Suprapubic skin (tissue), 4 donors: ENCODE measurements at regions not wholly inside any gene's neighbourhood (a gene's known extent, or its start where the extent isn't known, plus 50 kb on each side); places are given as distances from the start of the nearest gene placed in this dataset.

Experiments used
- DNase-seq, 2 donors: peaks; one replicate each; pipeline ENCODE4 v3.0.0-alpha.2; 2019; ENCODE audit warnings: low spot score in 2 of 2
- H3K27ac ChIP-seq: fragments of 200-600 bp; sonication (generic); one replicate; pipeline ENCODE4 v1.5.1; 2019
- H3K27me3 ChIP-seq: fragments of 200-600 bp; sonication (generic); one replicate; pipeline ENCODE4 v1.5.1; 2019
- H3K36me3 ChIP-seq: fragments of 200-600 bp; sonication (generic); one replicate; pipeline ENCODE4 v1.5.1; 2019
- H3K4me1 ChIP-seq: fragments of 200-600 bp; sonication (generic); one replicate; pipeline ENCODE4 v1.5.1; 2019
- H3K4me3 ChIP-seq: fragments of 200-600 bp; sonication (generic); one replicate; pipeline ENCODE4 v1.5.1; 2019; ENCODE audit warnings: mild to moderate bottlenecking
- H3K9me3 ChIP-seq: fragments of 200-600 bp; sonication (generic); one replicate; pipeline ENCODE4 v1.5.1; 2019
- EP300 ChIP-seq: sonication (generic); formaldehyde crosslinking; IDR thresholded peaks from one replicate; pipeline ENCODE4 v1.6.1; 2017; ENCODE audit warnings: antibody characterized with exemption
- POLR2A ChIP-seq, 2 donors: fragments of 450-650 bp; IDR thresholded peaks; one replicate each; pipeline ENCODE4 v1.6.1; 2017; ENCODE audit warnings: antibody characterized with exemption in 2 of 2, mild to moderate bottlenecking in 2 of 2, moderate library complexity in 2 of 2
- POLR2AphosphoS5 ChIP-seq, 3 donors: sonication (generic); formaldehyde crosslinking; IDR thresholded peaks; one replicate each; pipeline ENCODE4 v1.6.1; 2017; ENCODE audit warnings: antibody characterized with exemption in 3 of 3
- WGBS: methylation state at CpG from one replicate; pipeline ENCODE4 v1.1.5; 2018; 5-methylcytosine and 5-hydroxymethylcytosine counted together
- TF ChIP-seq, protein P1 (sequence below), 2 donors: fragments of 200-600 bp in 1 of 2; fragments of 450-650 bp in 1 of 2; sonication (generic) in 1 of 2; IDR thresholded peaks; one replicate each; pipeline ENCODE4 v1.5.1; 2016 to 2019; ENCODE audit warnings: antibody characterized with exemption in 2 of 2, mild to moderate bottlenecking in 1 of 2, moderate library complexity in 1 of 2

GRCh38 chr4:31325300-31325699 is 605.1 kb downstream of the PCDH7 start:
- no peaks in the 10 kb centered on the region for H3K4me1 ChIP-seq
- H3K27me3 ChIP-seq: no peaks in the 10 kb centered on the region
- H3K27ac ChIP-seq: no peak overlapping the region
- H3K9me3 ChIP-seq: no peaks in the 10 kb centered on the region
- TF ChIP-seq EP300: no peak
- TF ChIP-seq, protein P1, sequence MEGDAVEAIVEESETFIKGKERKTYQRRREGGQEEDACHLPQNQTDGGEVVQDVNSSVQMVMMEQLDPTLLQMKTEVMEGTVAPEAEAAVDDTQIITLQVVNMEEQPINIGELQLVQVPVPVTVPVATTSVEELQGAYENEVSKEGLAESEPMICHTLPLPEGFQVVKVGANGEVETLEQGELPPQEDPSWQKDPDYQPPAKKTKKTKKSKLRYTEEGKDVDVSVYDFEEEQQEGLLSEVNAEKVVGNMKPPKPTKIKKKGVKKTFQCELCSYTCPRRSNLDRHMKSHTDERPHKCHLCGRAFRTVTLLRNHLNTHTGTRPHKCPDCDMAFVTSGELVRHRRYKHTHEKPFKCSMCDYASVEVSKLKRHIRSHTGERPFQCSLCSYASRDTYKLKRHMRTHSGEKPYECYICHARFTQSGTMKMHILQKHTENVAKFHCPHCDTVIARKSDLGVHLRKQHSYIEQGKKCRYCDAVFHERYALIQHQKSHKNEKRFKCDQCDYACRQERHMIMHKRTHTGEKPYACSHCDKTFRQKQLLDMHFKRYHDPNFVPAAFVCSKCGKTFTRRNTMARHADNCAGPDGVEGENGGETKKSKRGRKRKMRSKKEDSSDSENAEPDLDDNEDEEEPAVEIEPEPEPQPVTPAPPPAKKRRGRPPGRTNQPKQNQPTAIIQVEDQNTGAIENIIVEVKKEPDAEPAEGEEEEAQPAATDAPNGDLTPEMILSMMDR (IDR thresholded peaks at IDR 0.05): no peak
- TF ChIP-seq POLR2AphosphoS5 (IDR thresholded peaks at IDR 0.05): no peak
- no peak for TF ChIP-seq POLR2A (IDR thresholded peaks at IDR 0.05)
- no peak for DNase-seq
- H3K4me3 ChIP-seq: no peak overlapping the region
- H3K36me3 ChIP-seq: no peaks in the 10 kb centered on the region
- WGBS: 81% methylated on average over 1 of the region's 1 CpG

DNA sequence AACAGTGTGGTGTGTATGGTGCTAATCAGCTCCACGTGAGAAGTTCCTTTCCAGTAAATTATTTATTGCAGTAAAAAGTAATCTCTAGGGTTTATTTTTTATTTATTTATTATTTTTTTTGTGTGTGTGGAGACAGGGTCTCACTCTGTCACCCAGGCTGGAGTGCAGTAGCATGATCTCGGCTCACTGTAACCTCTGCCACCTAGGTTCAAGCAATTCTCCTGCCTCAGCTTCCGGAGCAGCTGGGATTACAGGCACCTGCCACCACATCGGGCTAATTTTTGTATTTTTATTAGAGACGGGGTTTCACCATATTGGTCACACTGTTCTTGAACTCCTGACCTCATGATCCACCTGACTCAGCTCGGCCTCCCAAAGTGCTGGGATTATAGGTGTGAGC is 606.9 kb downstream of the PCDH7 start:
- H3K9me3 ChIP-seq: no peaks in the 10 kb centered on the region
- H3K36me3 ChIP-seq: no peaks in the 10 kb centered on the region
- no peaks in the 10 kb centered on the region for H3K4me1 ChIP-seq
- H3K27me3 ChIP-seq: no peaks in the 10 kb centered on the region
- no peak overlapping the region for H3K4me3 ChIP-seq
- TF ChIP-seq, protein P1 (IDR thresholded peaks at IDR 0.05): no peak
- TF ChIP-seq POLR2AphosphoS5 (IDR thresholded peaks at IDR 0.05) (no peak), POLR2A (IDR thresholded peaks at IDR 0.05) (no peak), EP300 (no peak)
- WGBS: 92% methylated on average over 6 of the region's 6 CpGs
- DNase-seq: no peak
- no peak overlapping the region for H3K27ac ChIP-seq

DNA sequence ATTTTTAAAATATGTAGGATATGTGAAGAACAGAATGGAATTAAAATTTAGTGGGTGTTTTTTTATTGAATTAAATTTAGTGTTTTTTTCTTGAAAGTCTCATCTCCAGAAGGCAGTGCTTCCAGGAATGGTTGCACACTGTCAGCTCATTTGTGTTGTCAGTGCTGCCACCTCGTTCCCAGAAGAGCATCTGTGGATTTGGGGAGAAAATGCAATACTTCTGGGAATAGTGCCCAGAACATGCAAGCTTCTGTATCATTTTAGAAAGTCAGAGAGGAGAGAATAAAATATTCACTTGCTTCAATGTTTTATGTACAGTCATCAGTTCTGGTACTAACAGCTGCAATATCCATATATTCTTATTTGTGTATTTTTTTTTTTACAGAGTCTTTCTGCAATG is 608.8 kb downstream of the PCDH7 start:
- TF ChIP-seq, protein P1 (IDR thresholded peaks at IDR 0.05): no peak
- TF ChIP-seq EP300 (no peak), POLR2A (IDR thresholded peaks at IDR 0.05) (no peak), POLR2AphosphoS5 (IDR thresholded peaks at IDR 0.05) (no peak)
- Histone ChIP-seq H3K4me3 (no peak overlapping the region), H3K36me3 (no peaks in the 10 kb centered on the region), H3K27me3 (no peaks in the 10 kb centered on the region), H3K9me3 (no peaks in the 10 kb centered on the region), H3K4me1 (no peaks in the 10 kb centered on the region), H3K27ac (no peak overlapping the region)
- DNase-seq: no peak
- 39% methylated on average over 1 of the region's 1 CpG for WGBS

GRCh38 chr4:31334086-31334910 is 614.1 kb downstream of the PCDH7 start:
- no peak overlapping the region for H3K4me3 ChIP-seq
- DNase-seq: no peak
- TF ChIP-seq EP300 (no peak), POLR2A (IDR thresholded peaks at IDR 0.05) (no peak)
- no peaks in the 10 kb centered on the region for H3K36me3 ChIP-seq
- H3K27ac ChIP-seq: no peak overlapping the region
- no peaks in the 10 kb centered on the region for H3K4me1 ChIP-seq
- no peaks in the 10 kb centered on the region for H3K9me3 ChIP-seq
- 59% methylated on average over 2 of the region's 2 CpGs for WGBS
- H3K27me3 ChIP-seq: no peaks in the 10 kb centered on the region

DNA sequence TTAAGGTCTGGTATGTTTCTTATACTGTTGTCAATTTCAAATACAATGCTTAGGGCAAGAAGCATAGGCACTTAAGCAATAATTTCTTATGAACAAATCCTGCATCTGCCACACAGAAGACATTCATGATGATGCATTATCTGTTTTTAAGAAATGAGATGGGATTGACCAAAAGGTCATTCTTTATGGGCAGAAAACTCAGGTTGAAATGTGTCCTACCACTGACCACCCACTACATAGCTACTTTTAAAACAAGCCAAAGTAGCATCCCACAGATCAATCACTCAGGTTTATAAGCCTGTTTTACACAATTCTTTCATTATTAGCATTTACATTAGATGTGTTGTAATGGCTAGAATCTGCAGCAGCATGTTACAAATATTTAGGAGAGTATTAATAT is 617.8 kb downstream of the PCDH7 start:
- Histone ChIP-seq H3K27me3 (no peaks in the 10 kb centered on the region), H3K36me3 (no peaks in the 10 kb centered on the region), H3K4me3 (no peak overlapping the region), H3K27ac (no peak overlapping the region), H3K4me1 (no peaks in the 10 kb centered on the region), H3K9me3 (no peaks in the 10 kb centered on the region)
- no peak for DNase-seq
- TF ChIP-seq POLR2A (IDR thresholded peaks at IDR 0.05) (no peak), EP300 (no peak)

- Histone ChIP-seq H3K36me3 (no peaks in the 10 kb centered on the region), H3K27me3 (no peaks in the 10 kb centered on the region), H3K27ac (no peak overlapping the region), H3K9me3 (no peaks in the 10 kb centered on the region), H3K4me1 (no peaks in the 10 kb centered on the region), H3K4me3 (no peak overlapping the region)
- WGBS: 48% methylated on average over 4 of the region's 4 CpGs
- DNase-seq: no peak
- no peak for TF ChIP-seq POLR2A (IDR thresholded peaks at IDR 0.05)
- TF ChIP-seq POLR2AphosphoS5 (IDR thresholded peaks at IDR 0.05): no peak
Observed at GRCh38 chr4:31341601-31342359, 621.6 kb downstream of the PCDH7 start.
